Activated gamma-delta T cell treated with Interleukin-2 at 50 U/mL for 16 hours (primary cell): ENCODE measurements at regions not wholly inside any gene's neighbourhood (a gene's known extent, or its start where the extent isn't known, plus 50 kb on each side); places are given as distances from the start of the nearest gene placed in this dataset.
"Not testable (repeated sequence)": the region's sequence is repeated elsewhere in the genome, so short reads cannot be mapped to it uniquely, and the experiment has no call there.

Experiments
- DNase-seq: peaks from one replicate; pipeline ENCODE4 v3.0.0-alpha.2; 2020

DNA sequence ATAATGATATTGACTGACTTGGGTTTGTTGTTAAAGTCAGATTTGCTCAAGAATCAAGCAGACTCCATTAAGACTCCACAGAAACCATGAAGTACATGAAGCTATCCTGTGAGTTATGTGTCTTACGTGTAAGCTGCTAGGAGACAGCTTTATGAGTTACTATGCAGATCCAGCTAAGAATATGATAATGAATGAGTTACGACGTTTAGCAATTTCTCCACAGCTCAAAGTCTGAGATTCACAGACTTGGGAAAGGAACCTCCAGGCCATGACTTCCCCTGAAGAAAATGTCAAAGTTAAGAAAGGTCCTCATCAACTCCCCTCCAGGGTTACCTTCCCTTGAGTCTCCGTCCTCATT lies 211.9 kb upstream of the HNRNPA3 start:
- DNase-seq, result no peak

DNA sequence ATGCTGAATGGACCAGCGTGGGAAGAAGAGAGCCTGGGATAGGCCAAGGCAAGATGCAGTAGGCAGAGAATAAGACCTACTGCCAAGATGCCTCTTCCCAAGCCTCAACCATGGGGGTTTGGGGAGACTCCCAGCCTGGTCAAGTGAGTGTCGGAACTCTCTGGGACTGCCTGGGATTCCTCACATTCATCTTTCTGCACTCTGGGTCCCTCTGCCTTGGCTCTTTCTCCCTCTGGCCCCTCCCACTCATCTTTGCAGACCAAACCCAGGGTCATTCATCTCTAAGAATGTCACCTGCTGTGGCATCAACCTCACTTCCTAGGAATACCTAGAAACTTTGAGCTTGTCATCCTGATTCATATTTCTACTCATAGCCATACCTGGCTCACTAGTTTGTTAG lies 211.3 kb upstream of the HNRNPA3 start:
- no peak for DNase-seq

DNA sequence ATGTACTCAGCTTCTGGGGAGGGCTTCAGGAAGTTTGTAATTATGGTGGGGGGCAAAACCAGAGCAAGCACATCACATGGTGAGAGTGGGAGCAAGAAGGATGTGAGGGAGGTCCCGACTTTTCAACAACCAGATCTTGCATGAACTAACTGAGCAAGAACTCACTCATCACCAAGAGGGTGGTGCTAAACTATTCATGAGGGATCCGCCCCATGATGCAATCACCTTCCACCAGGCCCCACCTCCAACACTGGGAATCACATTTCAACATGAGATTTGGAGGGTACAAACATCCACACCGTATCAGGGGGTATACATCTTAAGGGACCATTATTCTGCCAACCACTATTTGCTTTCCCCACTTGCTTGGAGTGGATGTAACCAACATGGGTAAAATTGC lies 209.6 kb upstream of the HNRNPA3 start:
- no peak for DNase-seq

DNA sequence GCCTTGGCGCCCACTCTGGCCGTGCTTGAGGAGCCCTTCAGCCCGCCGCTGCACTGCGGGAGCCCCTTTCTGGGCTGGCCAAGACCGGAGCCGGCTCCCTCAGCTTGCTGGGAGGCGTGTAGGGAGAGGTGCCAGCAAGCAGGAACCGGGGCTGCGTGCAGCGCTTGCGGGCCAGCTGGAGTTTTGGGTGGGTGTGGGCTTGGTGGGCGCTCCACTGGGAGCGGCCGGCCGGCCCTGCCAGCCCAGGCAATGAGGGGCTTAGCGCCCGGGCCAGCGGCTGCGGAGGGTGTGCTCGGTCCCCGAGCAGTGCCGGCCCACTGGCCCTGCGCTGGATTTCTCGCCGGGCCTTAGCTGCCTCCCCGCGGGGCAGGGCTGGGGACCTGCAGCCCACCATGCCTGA lies 204.9 kb upstream of the HNRNPA3 start:
- DNase-seq, result not testable (repeated sequence)

DNA sequence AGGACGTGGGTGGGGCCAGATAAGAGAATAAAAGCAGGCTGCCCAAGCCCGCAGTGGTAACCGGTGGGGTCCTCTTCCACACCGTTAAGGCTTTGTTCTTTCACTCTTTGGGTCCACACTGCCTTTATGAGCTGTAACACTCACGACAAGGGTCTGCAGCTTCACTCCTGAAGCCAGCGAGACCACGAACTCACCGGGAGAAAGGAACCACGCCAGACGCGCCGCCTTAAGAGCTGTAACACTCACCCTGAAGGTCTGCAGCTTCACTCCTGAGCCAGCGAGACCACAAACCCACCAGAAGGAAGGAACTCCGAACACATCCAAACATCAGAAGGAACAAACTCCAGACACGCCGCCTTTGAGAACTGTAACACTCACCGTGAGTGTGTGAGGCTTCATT lies 203.9 kb upstream of the HNRNPA3 start:
- not testable (repeated sequence) for DNase-seq

DNA sequence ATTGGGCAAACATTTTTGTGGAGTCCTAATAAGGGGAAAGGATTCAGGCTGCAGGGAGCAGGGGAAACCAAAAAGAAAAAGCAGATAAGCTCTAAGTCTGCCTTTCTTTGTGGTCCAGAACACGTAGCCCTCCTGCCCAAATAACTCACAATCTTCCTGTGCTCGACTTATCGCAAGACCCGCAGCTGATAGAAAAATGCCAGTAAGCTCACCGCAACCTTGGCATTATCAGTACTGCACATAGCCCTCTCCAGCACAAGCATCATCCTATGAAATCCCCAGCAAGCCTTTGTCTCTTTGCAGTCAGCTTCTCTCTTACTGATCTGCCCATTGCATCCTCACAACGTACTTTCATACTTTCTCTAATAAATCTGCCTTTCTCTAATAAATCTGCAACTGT lies 202.4 kb upstream of the HNRNPA3 start:
- no peak for DNase-seq

DNA sequence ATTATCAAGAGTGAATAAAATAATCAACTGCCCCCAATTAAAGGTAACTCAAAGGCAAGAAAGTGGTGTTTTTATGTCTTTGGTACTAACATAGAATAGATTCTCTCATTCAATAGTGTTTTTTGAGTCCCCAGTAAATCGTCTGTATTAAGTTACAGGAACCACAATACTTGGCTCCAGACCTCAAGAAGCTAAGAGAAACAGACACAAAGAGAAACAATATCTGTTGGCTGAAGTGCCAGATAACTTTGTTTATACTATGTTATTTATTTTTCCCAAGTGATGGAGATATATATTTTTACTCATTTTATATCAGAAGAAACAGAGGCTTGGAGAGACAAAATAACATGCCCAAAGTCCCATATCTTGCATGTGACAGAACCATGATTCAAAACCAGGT lies 201.7 kb upstream of the HNRNPA3 start:
- no peak for DNase-seq

DNA sequence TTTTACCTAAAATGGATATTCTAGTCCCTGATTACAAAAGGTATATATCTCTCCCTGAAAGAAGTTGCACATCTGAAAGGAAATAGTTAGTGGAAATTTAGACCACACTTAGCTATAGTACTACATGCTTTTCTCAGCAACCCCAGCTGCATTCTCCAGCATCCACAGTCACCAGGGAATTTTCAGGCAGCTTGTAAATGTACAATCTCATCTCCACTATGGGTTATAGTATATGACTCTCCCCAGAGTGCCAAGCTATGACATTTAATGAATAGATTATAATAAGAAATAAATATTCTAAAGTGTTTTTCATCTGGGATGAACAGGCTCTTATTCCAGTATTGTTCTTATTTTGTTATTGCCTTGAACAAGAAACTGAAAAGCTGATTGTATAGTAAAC lies 197.6 kb upstream of the HNRNPA3 start:
- no peak for DNase-seq

DNA sequence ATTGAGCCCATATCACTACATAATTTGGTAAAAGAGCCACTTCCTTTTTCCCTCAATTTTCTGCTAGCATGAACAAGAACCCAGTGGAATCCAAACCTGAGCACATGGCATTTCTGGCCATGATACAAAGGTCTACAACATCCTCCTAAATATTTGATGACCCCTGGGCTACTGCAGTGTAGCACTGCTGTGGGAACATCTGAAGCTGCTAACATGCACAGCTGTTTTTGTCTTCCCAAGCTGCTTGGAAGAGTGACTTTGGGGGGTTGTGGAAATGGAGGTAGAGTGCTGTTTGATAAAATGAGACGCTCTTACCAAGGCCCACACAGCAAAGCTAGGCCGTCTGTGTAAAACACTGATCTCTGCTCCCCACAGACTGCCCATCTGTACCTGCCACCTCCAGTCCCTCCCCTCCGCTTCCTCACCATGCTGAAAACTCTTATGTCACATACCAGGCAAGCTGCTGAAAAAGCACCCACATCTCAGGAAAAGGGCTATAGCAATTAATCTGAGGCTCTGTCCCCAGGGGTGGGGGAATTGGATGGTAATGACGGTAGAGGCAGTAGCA lies 197.2 kb upstream of the HNRNPA3 start:
- DNase-seq, result no peak

DNA sequence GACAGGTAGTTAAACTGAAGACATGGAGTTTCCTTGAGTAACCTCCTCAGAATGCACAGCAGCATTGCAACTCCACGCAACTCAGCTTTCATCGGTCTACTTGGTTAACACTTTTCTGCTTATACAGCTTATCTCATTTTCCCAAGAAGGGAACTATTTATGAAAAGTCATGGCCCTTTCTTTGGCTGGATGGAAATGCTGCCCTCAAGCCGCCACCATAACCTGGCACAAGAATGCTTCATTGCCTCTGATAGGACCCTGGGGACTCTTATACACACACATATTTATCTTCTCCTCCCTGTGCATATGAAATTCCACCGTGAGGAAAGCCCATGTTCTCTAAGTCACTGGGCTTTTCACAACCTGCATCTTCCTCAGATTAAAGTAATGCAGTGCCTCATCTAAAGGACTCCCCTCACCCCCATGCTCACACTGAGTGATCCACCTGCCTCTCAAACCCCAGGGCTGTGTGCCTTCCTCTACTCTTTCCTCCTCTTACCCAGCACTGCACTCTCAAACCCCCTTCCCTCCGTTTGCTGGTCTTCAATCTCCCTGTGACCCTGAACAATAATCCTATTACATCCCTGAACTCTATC lies 192.0 kb upstream of the HNRNPA3 start:
- DNase-seq, result no peak

DNA sequence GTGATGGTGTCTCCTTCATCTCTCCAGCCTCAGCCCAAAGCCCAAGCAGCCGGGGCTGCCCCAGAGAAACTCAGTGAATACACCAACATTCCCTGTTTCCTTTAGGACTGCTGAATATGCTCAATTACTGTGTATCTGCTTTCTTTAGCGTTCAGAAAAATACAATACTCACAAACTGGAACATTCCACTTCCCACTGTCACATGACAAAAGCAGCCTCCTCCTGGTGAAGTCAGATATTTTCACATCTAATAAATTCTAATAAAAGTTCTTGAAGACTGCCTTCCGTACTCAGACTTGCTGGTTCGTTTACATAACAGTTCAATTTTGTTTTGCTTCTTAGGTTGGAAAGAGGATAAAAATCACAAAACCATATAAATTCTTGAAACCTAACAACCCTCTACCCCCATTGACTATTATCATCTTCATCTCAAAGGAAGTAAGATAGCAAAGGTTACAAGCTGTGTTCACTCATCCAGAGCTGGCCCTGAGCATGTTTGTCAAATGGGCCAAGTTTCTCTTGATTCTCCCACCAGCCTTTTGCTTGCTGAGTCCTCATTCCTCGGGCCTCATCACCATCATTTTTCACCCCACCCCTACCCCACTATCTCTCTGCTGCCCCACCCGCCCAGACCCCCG lies 190.8 kb upstream of the HNRNPA3 start:
- no peak for DNase-seq

DNA sequence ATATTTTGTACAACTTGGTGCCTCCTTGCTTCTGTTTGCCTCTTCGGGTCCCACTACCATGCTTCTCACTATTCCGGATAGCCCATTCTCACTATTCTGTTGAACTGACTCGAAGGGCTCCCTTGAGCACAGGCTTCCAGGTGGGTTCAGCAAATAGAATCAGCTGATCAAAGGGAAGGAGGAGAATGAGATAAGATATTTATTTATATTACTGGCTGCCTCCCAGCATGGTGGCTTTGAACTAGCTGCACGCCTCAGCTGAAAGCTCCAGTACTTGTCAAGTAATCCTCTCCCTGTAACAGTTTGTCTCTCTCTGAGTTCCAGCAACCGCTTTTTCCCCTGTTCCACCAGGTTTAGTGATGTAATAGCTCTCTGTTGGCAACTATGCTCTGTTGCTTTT lies 187.8 kb upstream of the HNRNPA3 start:
- no peak for DNase-seq

DNA sequence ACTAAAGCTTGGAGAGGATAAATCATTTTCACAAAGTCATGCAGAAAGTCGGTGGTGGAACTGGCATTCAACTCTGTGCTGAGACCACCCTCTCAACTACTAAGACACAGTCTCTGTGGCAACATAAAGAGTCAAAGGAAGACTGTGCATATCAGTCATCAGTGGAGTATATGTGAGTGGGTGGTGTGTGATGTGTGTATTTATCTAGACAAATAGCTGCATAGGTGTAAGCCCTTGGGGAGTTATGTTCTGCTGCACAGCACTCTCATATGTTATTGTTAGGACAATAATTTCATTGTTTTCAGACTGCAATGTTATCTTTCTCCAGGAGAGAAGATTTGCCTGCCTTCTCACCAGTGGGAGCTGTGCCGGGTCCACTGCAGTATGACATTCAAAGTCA lies 186.3 kb upstream of the HNRNPA3 start:
- no peak for DNase-seq

DNA sequence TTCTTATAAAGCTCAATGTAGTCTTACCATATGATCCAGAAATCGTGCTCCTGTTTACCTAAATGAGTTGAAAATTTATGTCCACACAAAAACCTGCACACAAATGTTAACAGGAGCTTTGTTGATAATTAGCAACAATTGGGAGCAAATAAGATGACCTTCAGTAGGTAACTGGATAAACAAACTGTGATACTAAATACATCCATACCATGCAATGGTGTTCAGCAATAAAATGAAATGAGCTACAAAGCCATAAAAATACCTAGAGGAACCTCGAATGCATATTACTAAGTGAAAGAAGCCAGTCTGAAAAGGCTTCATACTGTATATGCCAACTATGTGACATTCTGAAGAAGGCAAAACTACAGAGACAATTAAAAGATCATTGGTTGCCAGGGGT lies 185.6 kb upstream of the HNRNPA3 start:
- no peak for DNase-seq

DNA sequence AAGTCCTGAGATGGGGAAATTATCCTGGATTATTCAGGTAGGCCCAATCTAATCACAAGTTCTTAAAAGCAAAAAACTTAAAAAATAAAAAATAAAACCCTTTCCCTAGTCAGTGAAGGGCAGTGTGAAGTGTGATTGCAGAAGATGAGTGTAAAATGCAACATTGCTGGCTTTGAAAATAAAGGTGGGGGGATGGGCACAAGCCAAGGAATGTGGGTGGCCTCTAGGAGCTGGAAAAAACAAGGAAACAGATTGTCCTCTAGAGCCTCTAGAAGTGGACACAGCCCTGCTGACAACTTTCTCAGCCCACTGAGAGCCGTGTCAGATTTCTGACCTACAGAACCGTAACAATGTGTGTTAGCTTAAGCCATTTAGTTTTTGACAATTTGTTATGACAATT lies 184.3 kb upstream of the HNRNPA3 start:
- DNase-seq, result no peak

DNA sequence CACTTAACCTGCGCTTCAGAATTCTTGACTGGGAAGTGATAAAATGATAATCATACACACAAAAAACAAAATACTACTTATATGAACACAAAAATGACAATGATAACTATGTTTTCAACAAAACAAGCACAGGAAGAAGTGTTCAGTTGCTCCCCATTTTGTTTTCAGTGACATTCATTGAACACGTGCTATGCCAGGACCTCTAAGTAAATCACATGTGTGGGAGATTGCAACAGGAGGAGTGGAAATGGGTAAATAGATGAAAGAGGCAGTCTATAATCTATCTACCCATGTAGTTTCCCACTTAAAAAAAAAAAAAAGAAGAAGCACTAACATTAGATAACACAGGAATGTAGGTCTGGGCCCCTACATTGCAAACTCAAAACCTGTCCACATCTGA lies 183.5 kb upstream of the HNRNPA3 start:
- DNase-seq, result no peak

DNA sequence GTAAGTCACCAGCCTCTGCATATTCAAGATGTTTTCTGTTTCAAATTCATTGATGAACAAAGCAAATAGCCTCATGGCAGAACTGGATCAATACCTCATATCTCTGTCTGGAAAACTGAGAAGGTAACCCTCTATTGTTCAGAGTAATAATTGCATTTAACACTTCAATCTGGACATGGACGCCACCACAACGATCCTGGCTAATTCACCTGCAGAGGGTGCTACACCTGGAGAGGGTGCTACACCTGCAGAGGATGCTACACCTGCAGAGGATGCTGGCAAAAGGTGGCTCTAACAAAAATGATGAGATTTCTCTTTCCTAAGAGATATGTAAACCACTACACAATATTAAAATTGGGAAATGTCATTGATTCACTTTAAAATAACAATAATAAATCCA lies 183.1 kb upstream of the HNRNPA3 start:
- no peak for DNase-seq

DNA sequence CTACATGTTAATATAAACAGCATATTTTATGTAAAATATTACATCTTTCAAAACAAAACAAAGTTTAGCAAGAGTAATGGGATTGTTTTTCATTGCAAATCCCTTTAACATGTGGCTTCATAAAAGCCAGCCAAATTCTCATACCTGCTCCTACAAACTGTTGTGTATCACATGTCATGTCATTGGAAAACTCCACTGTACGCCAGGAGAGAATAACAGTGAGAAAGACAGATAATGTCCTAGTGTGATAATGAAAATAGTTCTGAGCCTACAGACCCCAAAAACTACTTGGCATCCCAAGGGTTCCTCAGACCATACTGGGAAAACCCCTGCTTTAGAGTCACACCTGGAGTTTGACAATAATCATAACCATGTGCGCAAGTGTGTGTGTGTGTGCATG lies 182.7 kb upstream of the HNRNPA3 start:
- DNase-seq, result no peak

DNA sequence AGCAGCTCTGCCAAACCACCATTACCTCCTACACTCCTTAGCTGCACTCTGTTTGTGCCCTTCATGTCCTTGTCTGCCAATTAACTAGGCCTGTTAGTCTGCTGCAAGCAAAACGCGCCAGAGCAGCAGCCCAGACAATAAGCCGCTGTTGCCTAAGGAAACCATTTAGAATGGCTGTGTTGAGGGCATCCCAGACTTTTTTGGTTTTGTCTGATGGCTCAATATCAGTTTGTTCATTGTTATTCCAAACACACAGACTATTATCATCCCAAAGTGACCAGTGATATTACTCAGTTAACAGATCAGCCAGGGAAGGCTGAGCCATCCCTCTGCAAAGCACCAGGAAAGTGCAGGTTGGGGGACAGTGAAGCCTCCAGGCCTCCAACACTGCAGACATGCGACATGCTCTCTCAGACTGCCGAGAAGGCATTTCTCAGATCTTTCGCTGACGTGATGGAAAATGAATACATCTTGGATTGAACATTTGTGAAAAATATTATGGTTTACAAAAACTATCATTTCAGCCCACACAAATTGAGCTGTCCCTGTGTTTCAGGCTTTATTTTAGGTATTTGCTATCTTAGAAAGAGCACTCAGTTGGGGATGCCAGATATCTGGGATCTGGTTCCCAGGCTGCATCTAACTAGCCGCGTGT lies 182.0 kb upstream of the HNRNPA3 start:
- DNase-seq, result no peak

DNA sequence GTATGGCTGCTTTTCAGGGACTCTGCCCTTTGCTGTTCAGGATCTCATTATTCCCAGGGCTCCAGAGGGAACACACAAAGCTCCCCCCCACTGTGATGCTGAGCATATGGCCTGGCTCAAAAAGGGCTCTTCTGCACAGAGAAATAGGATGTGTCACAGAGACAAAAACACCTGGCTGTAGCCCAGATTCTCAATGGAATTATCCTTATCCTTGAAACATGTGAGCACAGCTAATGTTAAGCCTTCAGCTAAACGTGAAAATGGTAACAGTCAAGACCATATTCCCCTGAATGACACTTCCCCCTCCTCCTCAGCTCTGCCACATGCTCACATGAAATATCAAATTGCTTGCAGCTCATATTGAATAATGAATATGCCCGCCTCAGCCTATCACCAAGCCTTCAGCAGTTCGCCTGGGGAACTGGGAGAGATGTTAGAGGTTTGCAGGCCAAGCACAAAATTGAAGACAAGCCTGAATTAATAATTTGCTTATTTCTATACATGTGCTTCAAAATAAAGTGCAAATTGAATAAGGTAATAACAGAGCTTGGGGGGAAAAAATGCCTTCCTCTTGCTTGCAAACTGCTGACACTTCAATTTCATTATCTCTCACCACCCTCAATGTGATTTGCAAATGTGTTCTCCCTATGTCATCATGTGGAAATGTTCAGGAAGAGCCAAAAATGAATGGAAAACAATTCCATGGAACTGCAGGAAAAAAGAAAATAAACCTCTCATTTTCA lies 181.0 kb upstream of the HNRNPA3 start:
- DNase-seq, result no peak

DNA sequence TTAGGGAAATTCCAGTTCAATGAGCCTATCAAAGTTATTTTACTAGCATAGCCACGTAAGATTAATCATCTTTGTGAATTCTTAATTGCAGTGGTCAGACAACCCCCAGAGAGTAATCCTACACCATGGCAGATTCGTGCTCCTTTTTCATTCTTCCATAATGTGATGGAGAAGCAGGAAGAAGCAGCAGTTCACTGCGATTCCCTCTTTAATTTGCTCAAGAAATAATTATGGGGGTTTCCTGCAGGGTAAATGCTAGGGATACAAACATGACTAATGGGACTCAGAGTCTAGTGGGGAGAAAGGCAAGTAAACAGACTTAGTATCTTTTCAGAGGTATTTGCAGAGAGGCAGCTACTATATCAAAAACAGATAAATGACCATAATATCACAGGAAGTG lies 175.8 kb upstream of the HNRNPA3 start:
- DNase-seq, result no peak

DNA sequence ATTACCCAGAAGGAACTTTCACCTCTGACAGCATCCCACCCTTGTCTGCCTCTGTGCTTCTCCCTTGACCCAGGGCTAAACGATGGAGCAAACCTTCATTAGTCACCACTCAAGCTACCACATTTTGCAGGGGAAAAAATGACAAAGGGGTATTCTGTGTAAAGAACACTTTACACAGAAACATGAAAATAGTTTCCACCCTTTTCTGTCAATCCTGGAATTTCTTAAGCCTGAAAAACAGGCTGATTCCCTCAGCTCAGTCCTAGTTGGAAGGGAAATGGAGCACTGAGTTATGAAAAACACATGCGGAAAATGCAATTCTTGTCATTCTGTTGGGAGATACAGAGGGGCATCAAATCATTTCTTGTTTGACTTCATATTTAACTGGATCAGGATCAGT lies 175.0 kb upstream of the HNRNPA3 start:
- no peak for DNase-seq

DNA sequence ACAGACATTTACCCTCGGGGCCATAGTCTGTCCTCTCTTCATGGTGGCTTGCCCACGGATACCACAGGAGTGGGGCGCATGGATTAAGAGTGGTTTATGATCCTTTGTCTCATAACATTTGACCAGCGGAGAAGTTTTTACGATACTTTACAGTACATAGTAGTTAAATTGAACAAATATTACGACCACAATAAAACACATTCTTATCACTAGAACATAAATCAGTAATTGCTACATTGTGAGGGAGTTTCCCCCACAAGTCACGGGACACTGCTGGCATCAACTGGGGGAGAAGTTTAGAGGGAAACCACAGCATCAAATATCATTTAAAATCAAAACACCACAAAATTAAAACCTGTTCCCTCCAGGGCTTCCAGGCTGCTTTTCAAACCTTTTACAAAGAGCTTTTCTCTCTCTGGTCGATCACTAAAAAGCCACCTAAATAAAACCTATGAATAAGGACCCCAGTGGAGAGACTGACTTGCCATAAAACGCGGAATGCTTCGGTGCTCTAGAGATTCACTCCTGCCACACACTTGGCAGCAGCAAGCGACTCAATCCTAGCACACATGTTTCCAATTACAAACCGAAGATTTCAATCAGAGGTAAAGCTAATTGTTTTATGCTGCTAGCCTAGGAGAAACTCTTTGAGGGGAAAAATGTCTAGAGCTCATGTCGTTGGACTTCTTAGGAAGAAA lies 173.7 kb upstream of the HNRNPA3 start:
- DNase-seq, result no peak
